GM12892 (cell line): ENCODE measurements at regions not wholly inside any gene's neighbourhood (a gene's known extent, or its start where the extent isn't known, plus 50 kb on each side); places are given as distances from the start of the nearest gene placed in this dataset.

Source experiments
- POLR2A ChIP-seq: IDR thresholded peaks from 2 replicates; pipeline ENCODE4 v1.6.1; 2011; ENCODE audit warnings: low read depth, low read length, control low read depth
- POLR2AphosphoS5 ChIP-seq: IDR thresholded peaks from 2 replicates; pipeline ENCODE4 v1.6.1; 2011; ENCODE audit warnings: low read depth, low read length, control low read depth
- TAF1 ChIP-seq: IDR thresholded peaks from 2 replicates; pipeline ENCODE4 v1.6.1; 2011; ENCODE audit warnings: low read depth, mild to moderate bottlenecking, control low read depth, low read length, borderline replicate concordance

DNA sequence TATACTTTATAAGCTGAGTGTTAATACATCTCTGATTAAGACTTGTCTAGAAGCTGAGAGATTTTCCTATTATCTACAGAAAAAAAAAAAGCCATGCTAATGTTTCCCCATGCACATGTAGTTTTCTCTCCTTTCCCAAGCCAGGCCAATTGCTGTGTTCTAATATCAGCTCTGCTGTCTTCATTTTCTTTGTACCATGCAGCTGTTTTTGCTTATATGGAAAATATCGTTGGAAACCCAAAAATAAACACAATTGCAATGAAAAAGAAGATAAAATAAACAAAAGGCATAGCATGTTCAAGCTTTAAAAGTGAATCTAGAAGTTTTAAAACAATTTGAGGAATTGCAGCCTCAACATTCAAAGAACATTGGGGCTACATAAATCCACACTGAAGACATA is 817.4 kb upstream of the ACVR2A start:
- TF ChIP-seq POLR2A (no peak), TAF1 (no peak), POLR2AphosphoS5 (no peak)
